ENCODE measurements at regions not wholly inside any gene's neighbourhood (a gene's known extent, or its start where the extent isn't known, plus 50 kb on each side); places are given as distances from the start of the nearest gene placed in this dataset.
"Not testable (repeated sequence)": the region's sequence is repeated elsewhere in the genome, so short reads cannot be mapped to it uniquely, and the experiment has no call there.

- no peak for DNase-seq (ENCODE audit: low read depth in 2 of 2)
Observed at GRCh38 chr4:133355633-133356032, 206.5 kb downstream of the PCDH10 start.

GRCh38 chr4:133347409-133347808 lies 198.3 kb downstream of the PCDH10 start:
- DNase-seq (ENCODE audit: low read depth in 2 of 2): no peak

- DNase-seq (ENCODE audit: low read depth in 2 of 2): no peak
Observed at GRCh38 chr4:133324491-133324890, 175.4 kb downstream of the PCDH10 start.

- DNase-seq (ENCODE audit: low read depth in 2 of 2): no peak
Observed at GRCh38 chr4:133323670-133324069, 174.6 kb downstream of the PCDH10 start.

- peak in 1 of 2 donors; percentile 28 for DNase-seq (ENCODE audit: low read depth in 2 of 2)
Observed at GRCh38 chr4:133320576-133321170, 171.6 kb downstream of the PCDH10 start.

GRCh38 chr4:133316909-133317308 lies 167.8 kb downstream of the PCDH10 start:
- no peak for DNase-seq (ENCODE audit: low read depth in 2 of 2)

GRCh38 chr4:133314991-133315390 lies 165.9 kb downstream of the PCDH10 start:
- no peak for DNase-seq (ENCODE audit: low read depth in 2 of 2)

GRCh38 chr4:133287396-133287795 lies 138.3 kb downstream of the PCDH10 start:
- DNase-seq (ENCODE audit: low read depth in 2 of 2): no peak

GRCh38 chr4:133278591-133278990 lies 129.5 kb downstream of the PCDH10 start:
- DNase-seq (ENCODE audit: low read depth in 2 of 2): no peak

- DNase-seq (ENCODE audit: low read depth in 2 of 2): not testable (repeated sequence)
Observed at GRCh38 chr4:133277940-133278339, 128.8 kb downstream of the PCDH10 start.

- DNase-seq (ENCODE audit: low read depth in 2 of 2): no peak
Observed at GRCh38 chr4:133275246-133275645, 126.2 kb downstream of the PCDH10 start.

- DNase-seq (ENCODE audit: low read depth in 2 of 2): no peak
Observed at GRCh38 chr4:133273401-133273800, 124.3 kb downstream of the PCDH10 start.

GRCh38 chr4:133270021-133270570 lies 121.0 kb downstream of the PCDH10 start:
- DNase-seq (ENCODE audit: low read depth in 2 of 2): no peak

- DNase-seq (ENCODE audit: low read depth in 2 of 2): no peak
Observed at GRCh38 chr4:133268205-133268604, 119.1 kb downstream of the PCDH10 start.

- DNase-seq (ENCODE audit: low read depth in 2 of 2): not testable (repeated sequence)
Observed at GRCh38 chr4:133267506-133267905, 118.4 kb downstream of the PCDH10 start.

GRCh38 chr4:133266966-133267365 lies 117.9 kb downstream of the PCDH10 start:
- DNase-seq (ENCODE audit: low read depth in 2 of 2): not testable (repeated sequence)

- not testable (repeated sequence) for DNase-seq (ENCODE audit: low read depth in 2 of 2)
Observed at GRCh38 chr4:133264251-133264650, 115.2 kb downstream of the PCDH10 start.

- no peak for DNase-seq (ENCODE audit: low read depth in 2 of 2)
Observed at GRCh38 chr4:133263104-133263503, 114.0 kb downstream of the PCDH10 start.

- DNase-seq (ENCODE audit: low read depth in 2 of 2): no peak
Observed at GRCh38 chr4:133247861-133248260, 98.8 kb downstream of the PCDH10 start.

GRCh38 chr4:133245226-133245625 lies 96.1 kb downstream of the PCDH10 start:
- no peak for DNase-seq (ENCODE audit: low read depth in 2 of 2)
